T47D (cell line): ENCODE measurements at regions not wholly inside any gene's neighbourhood (a gene's known extent, or its start where the extent isn't known, plus 50 kb on each side); places are given as distances from the start of the nearest gene placed in this dataset.

Experiments
- DNase-seq, 2 experiments: peaks; one replicate each; pipeline versions ENCODE4 v3.0.0 to v3.0.0-alpha.2; 2011 to 2012; ENCODE audit warnings: low read depth in 1 of 2, low spot score in 1 of 2
- JUND ChIP-seq: IDR thresholded peaks from 2 replicates; pipeline ENCODE4 v1.6.1; 2012; ENCODE audit warnings: low read depth
- in situ Hi-C: cut with HindIII; loops from 2 replicates; pipeline ENCODE4 v1.10.0; 2016; ENCODE audit warnings: low sequenced_read_pairs, low pct_unique_long_range_greater_than_20kb

- DNase-seq, result no peak
- in situ Hi-C loops, result no loop called here
- no peak for TF ChIP-seq JUND
Measured at GRCh38 chr16:51569203-51569931, 418.3 kb upstream of the SALL1 start.

GRCh38 chr16:51567911-51568310 is 416.8 kb upstream of the SALL1 start:
- no peak for DNase-seq
- in situ Hi-C loops, result no loop called here
- no peak for TF ChIP-seq JUND

- no peak for TF ChIP-seq JUND
- DNase-seq, result no peak
- in situ Hi-C loops, result no loop called here
Measured at GRCh38 chr16:51565184-51565583, 414.1 kb upstream of the SALL1 start.

- in situ Hi-C loops, result no loop called here
- TF ChIP-seq JUND, result no peak
- no peak for DNase-seq
Measured at GRCh38 chr16:51562891-51563290, 411.8 kb upstream of the SALL1 start.

- DNase-seq, result no peak
Measured at GRCh38 chr16:51559901-51560300, 408.8 kb upstream of the SALL1 start.

GRCh38 chr16:51557670-51558069 is 406.6 kb upstream of the SALL1 start:
- DNase-seq, result no peak
- in situ Hi-C loops, result no loop called here

More at GRCh38 chr16:51559901-51560300, 408.8 kb upstream of the SALL1 start:
- no peak for TF ChIP-seq JUND
- in situ Hi-C loops, result no loop called here

GRCh38 chr16:51556694-51557340 is 405.7 kb upstream of the SALL1 start:
- DNase-seq, result peak in 1 of 2 experiments; percentile 30
- TF ChIP-seq JUND, result no peak
- in situ Hi-C loops, result no loop called here

More at GRCh38 chr16:51557670-51558069, 406.6 kb upstream of the SALL1 start:
- TF ChIP-seq JUND, result no peak

GRCh38 chr16:51553910-51554309 is 402.8 kb upstream of the SALL1 start:
- no peak for TF ChIP-seq JUND
- DNase-seq, result no peak
- in situ Hi-C loops, result no loop called here

- in situ Hi-C loops, result no loop called here
- no peak for DNase-seq
- no peak for TF ChIP-seq JUND
Measured at GRCh38 chr16:51553314-51553713, 402.2 kb upstream of the SALL1 start.

GRCh38 chr16:51550800-51551347 is 399.8 kb upstream of the SALL1 start:
- DNase-seq, result no peak
- in situ Hi-C loops, result no loop called here
- TF ChIP-seq JUND, result no peak

GRCh38 chr16:51549836-51550235 is 398.8 kb upstream of the SALL1 start:
- TF ChIP-seq JUND, result no peak
- in situ Hi-C loops, result no loop called here
- no peak for DNase-seq

- DNase-seq, result no peak
- in situ Hi-C loops, result no loop called here
- no peak for TF ChIP-seq JUND
Measured at GRCh38 chr16:51545951-51546350, 394.9 kb upstream of the SALL1 start.

- in situ Hi-C loops, result no loop called here
- no peak for TF ChIP-seq JUND
- DNase-seq, result no peak
Measured at GRCh38 chr16:51544851-51545467, 393.9 kb upstream of the SALL1 start.
